ENCODE measurements at regions not wholly inside any gene's neighbourhood (a gene's known extent, or its start where the extent isn't known, plus 50 kb on each side); places are given as distances from the start of the nearest gene placed in this dataset.
A peak's percentile ranks its signal among the peaks of the same experiment; 100 is the strongest.
"Not testable (repeated sequence)": the region's sequence is repeated elsewhere in the genome, so short reads cannot be mapped to it uniquely, and the experiment has no call there.

GRCh38 chr3:67241084-67241483, 243.0 kb downstream of the KBTBD8 start:
- 0 to 92% (median 69%) methylated on average over 1 to 4 of the region's 4 CpGs for WGBS, 10 experiments
- H3K27ac ChIP-seq: no peak overlapping the region
- no peak for ATAC-seq (replicated peaks in 6 of 8)
- peaks cover 4 to 13% of the 10 kb centered on the region in 2 donors for H3K4me1 ChIP-seq (replicated peaks in 1 of 2)
- in situ Hi-C loops (cut with MboI; ENCODE audit: low pct_unique_long_range_greater_than_20kb in 2 of 9, low sequenced_read_pairs in 9 of 9, unreplicated experiment in 9 of 9): no loop called here
- no peak overlapping the region for H3K4me3 ChIP-seq

DNA sequence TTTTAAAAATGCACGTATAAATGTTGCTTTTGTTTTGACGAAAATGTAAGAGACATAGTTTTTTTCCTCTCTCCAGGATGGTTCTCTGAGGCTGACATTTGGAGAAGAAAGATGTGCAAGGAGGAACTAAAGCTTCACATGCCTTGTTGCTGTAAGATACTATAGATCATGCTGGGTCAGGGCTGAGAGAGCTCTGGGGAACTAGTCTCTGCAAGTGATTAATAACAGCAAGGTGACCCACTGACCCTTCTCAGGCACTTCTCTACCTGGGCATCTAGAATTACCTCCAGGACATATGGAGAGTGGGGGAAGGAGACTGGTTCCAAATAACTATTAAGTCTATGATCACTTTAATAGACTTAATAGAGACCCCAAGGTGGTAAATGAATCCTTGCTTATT, 246.0 kb downstream of the KBTBD8 start:
- Histone ChIP-seq H3K4me1 (replicated peaks in 1 of 2) (peaks cover 10 to 13% of the 10 kb centered on the region in 2 donors), H3K4me3 (no peak overlapping the region), H3K27ac (no peak overlapping the region)
- WGBS, 10 experiments: 7 to 100% (median 63%) methylated on average over 2 of the region's 2 CpGs; no CpG with 5 or more reads in 3 of the 10 experiments
- in situ Hi-C loops (cut with MboI; ENCODE audit: low pct_unique_long_range_greater_than_20kb in 2 of 9, low sequenced_read_pairs in 9 of 9, unreplicated experiment in 9 of 9): no loop called here
- peak in 3 of 8 experiments; percentile 36 to 68 (median 39) for ATAC-seq (replicated peaks in 6 of 8)

- Histone ChIP-seq H3K4me1 (replicated peaks in 1 of 2) (peaks cover 10 to 13% of the 10 kb centered on the region in 2 donors), H3K4me3 (no peak overlapping the region), H3K27ac (no peak overlapping the region)
- ATAC-seq (replicated peaks in 6 of 8): no peak
- 33 to 100% (median 61%) methylated on average over 1 to 3 of the region's 3 CpGs for WGBS, 10 experiments
- in situ Hi-C loops (cut with MboI; ENCODE audit: low pct_unique_long_range_greater_than_20kb in 2 of 9, low sequenced_read_pairs in 9 of 9, unreplicated experiment in 9 of 9): no loop called here
These were observed 247.4 kb downstream of the KBTBD8 start for GRCh38 chr3:67245545-67245944.

GRCh38 chr3:67248726-67249125, 250.6 kb downstream of the KBTBD8 start:
- WGBS, 10 experiments: 8 to 100% (median 43%) methylated on average over 1 to 3 of the region's 3 CpGs; no CpG with 5 or more reads in 1 of the 10 experiments
- no peak overlapping the region for H3K4me3 ChIP-seq
- peak in 2 of 8 experiments; percentile 44 to 65 for ATAC-seq (replicated peaks in 6 of 8)
- in situ Hi-C loops (cut with MboI; ENCODE audit: low pct_unique_long_range_greater_than_20kb in 2 of 9, low sequenced_read_pairs in 9 of 9, unreplicated experiment in 9 of 9): no loop called here
- peaks cover 9 to 10% of the 10 kb centered on the region in 2 donors for H3K4me1 ChIP-seq (replicated peaks in 1 of 2)
- H3K27ac ChIP-seq: no peak overlapping the region

- 0 to 80% (median 65%) methylated on average over 1 of the region's 1 CpG; no CpG with 5 or more reads in 4 of the 10 experiments for WGBS, 10 experiments
- H3K4me3 ChIP-seq; in situ Hi-C loops (cut with MboI; ENCODE audit: low pct_unique_long_range_greater_than_20kb in 2 of 9, low sequenced_read_pairs in 9 of 9, unreplicated experiment in 9 of 9); ATAC-seq (replicated peaks in 6 of 8); H3K4me1 ChIP-seq (replicated peaks in 1 of 2); H3K27ac ChIP-seq: not testable (repeated sequence)
These were observed 254.8 kb downstream of the KBTBD8 start for GRCh38 chr3:67252906-67253305.

DNA sequence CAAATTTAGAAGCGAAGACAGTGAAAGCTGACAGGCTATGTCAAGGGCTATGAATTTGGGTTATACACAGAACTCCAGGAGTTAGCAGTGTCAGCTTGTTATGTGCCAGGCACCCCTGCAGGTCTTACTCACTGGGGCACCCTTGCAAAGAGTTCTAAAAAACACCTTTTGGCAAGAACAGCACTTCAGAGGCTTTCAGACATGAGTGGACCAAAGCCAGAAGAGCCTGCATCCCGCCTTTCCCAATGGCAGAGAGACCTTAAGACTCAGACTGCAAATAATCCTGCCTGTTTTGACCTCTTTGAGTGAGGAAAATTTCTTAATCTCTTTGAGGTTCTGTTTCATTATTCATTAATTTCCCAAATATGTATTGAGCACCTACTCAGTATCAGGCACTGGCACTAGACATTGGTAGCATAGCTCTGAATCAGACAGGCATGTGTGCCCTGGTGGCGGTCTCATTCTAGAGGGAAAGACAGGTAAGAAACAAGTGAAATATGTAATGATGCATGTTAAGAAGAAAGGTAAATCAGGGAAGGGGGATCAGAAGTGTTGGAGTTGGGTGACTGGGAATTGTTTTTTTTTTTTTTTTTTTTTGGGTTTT, 280.0 kb downstream of the KBTBD8 start:
- Histone ChIP-seq H3K4me1 (replicated peaks in 1 of 2) (no peaks in the 10 kb centered on the region), H3K4me3 (no peak overlapping the region), H3K27ac (no peak overlapping the region)
- ATAC-seq (replicated peaks in 6 of 8): peak in 1 of 8 experiments; percentile 49
- WGBS, 10 experiments: 14 to 94% (median 77%) methylated on average over 1 to 3 of the region's 3 CpGs; no CpG with 5 or more reads in 2 of the 10 experiments
- in situ Hi-C loops (cut with MboI; ENCODE audit: low pct_unique_long_range_greater_than_20kb in 2 of 9, low sequenced_read_pairs in 9 of 9, unreplicated experiment in 9 of 9): no loop called here

GRCh38 chr3:67286586-67286985, 288.5 kb downstream of the KBTBD8 start:
- no peak overlapping the region for H3K27ac ChIP-seq
- no peaks in the 10 kb centered on the region for H3K4me1 ChIP-seq (replicated peaks in 1 of 2)
- no peak overlapping the region for H3K4me3 ChIP-seq
- in situ Hi-C loops (cut with MboI; ENCODE audit: low pct_unique_long_range_greater_than_20kb in 2 of 9, low sequenced_read_pairs in 9 of 9, unreplicated experiment in 9 of 9): no loop called here
- no peak for ATAC-seq (replicated peaks in 6 of 8)
- WGBS, 10 experiments: 50 to 100% (median 80%) methylated on average over 1 to 2 of the region's 2 CpGs; no CpG with 5 or more reads in 3 of the 10 experiments

DNA sequence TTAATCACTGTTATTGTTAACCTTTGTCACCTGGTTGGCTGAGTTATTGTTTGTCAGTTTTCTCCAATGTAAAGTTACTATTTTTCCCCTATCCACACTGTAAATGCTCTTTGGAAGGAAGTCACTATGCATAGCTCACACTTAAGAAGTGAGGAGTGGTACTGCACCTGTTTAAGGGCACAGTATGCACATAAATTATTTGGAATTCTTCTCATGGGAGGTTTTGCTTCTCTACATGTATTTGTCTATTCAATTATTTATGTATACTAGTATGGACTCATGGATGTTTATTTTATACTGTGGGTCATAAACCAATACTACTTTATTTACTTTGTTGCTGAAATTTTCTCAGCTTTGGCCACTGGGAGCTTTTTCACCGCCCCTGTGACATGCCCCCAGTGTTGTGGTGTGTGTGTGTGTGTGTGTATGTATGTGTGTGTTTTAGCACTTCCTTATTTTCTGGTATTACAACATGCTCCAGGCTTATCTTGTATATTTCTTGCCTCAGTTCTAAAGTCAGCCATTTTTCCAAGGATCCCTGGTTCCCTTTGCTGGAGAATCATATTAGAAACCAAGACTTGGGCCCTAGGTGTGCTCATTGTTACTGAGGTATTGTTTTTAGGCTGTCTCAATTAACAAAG, 290.5 kb downstream of the KBTBD8 start:
- Histone ChIP-seq H3K4me1 (replicated peaks in 1 of 2) (no peaks in the 10 kb centered on the region), H3K4me3 (no peak overlapping the region), H3K27ac (no peak overlapping the region)
- peak in 2 of 8 experiments; percentile 72 to 80 for ATAC-seq (replicated peaks in 6 of 8)
- in situ Hi-C loops (cut with MboI; ENCODE audit: low pct_unique_long_range_greater_than_20kb in 2 of 9, low sequenced_read_pairs in 9 of 9, unreplicated experiment in 9 of 9): no loop called here
- 0 to 57% (median 0%) methylated on average over 1 of the region's 1 CpG; no CpG with 5 or more reads in 7 of the 10 experiments for WGBS, 10 experiments

DNA sequence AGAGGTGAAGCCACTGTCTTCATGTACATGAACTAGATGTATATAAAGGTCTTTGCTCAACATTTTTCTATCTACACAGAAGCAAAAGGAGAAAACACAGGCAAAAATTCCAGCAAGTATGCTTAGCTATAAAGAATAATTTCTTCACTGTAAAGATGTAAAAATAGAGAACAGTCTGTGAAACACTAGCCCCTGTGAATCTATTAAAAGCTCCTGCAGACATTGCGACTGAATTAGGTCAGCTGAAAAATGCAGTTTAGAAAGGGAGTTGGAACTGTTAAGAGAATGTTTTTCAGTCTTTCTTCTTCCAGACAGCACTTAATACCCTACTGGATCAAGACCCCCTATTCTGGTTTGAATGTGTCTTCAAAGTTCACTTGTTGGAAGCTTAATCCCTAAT, 291.5 kb downstream of the KBTBD8 start:
- in situ Hi-C loops (cut with MboI; ENCODE audit: low pct_unique_long_range_greater_than_20kb in 2 of 9, low sequenced_read_pairs in 9 of 9, unreplicated experiment in 9 of 9): no loop called here
- ATAC-seq (replicated peaks in 6 of 8): no peak
- Histone ChIP-seq H3K27ac (no peak overlapping the region), H3K4me3 (no peak overlapping the region), H3K4me1 (replicated peaks in 1 of 2) (no peaks in the 10 kb centered on the region)
- WGBS, 10 experiments: 43 to 100% (median 83%) methylated on average over 1 of the region's 1 CpG; no CpG with 5 or more reads in 2 of the 10 experiments

DNA sequence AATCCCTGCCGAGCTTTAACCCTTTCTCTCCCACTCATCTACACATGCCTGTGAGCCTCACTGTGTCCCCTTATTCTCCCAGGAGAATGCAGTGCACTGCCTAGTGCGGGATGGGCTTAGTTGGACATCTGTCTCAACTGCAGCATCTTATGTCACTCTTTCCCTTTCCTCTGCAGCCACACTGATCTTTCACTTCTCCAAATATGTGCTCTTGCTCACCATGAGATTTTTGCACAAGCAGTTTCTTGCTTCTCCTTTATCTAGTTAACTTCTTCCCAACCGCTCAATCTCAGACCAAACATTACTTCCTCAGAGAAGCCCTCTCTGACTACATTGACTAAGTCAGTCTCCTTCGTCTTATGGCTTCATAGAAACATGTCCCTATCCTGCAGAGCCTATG, 292.3 kb downstream of the KBTBD8 start:
- Histone ChIP-seq H3K27ac (no peak overlapping the region), H3K4me3 (no peak overlapping the region), H3K4me1 (replicated peaks in 1 of 2) (no peaks in the 10 kb centered on the region)
- in situ Hi-C loops (cut with MboI; ENCODE audit: low pct_unique_long_range_greater_than_20kb in 2 of 9, low sequenced_read_pairs in 9 of 9, unreplicated experiment in 9 of 9): no loop called here
- ATAC-seq (replicated peaks in 6 of 8): no peak
- 0 to 100% (median 85%) methylated on average over 1 to 4 of the region's 4 CpGs; no CpG with 5 or more reads in 1 of the 10 experiments for WGBS, 10 experiments

DNA sequence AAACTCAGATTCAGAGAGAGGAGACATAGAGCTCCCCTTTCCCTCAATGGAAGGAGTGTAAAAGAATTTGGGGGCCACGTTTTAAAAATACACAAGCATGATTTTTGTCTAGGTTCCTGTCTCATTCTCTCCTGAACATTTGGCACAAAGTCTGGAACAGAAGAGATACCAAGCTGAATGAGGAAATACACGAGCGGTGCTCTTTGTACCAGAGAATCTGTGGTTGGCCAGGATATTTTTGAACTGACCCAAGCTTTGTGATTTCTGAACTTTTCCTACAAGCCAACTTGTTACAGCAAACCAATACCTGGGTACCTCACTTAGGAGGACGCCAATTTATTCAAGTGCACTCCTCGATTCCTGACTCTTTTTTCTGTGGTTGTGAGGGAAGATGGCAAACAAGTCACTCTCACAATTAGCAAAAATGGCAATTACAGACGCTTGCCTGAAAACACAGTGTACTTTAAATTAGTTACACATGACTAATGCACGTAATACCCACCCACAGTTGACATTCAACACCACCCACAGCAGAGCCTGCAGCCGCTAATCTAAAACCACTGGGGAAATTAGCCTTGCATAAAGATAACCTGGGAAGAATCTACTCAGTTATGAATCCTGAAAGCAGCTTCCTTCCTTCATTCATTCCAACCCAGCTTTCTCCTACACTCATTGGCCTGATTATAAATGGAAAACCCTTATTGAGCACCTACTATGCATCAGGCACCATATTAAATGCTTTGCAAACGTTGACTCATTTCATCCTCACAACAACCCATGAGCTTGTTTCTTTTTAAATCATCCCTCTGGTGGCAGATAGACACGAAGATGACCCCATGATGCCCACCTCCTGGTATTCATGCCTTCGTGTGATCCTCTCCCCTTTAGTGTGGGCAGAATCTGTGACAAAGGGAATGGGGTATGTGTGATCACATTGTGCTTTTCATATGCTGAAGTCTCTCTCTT, 293.5 kb downstream of the KBTBD8 start:
- in situ Hi-C loops (cut with MboI; ENCODE audit: low pct_unique_long_range_greater_than_20kb in 2 of 9, low sequenced_read_pairs in 9 of 9, unreplicated experiment in 9 of 9): no loop called here
- 0 to 81% (median 49%) methylated on average over 1 to 11 of the region's 11 CpGs for WGBS, 10 experiments
- peak in 2 of 8 experiments; percentile 44 to 49 for ATAC-seq (replicated peaks in 6 of 8)
- no peaks in the 10 kb centered on the region for H3K4me1 ChIP-seq (replicated peaks in 1 of 2)
- no peak overlapping the region for H3K27ac ChIP-seq
- H3K4me3 ChIP-seq: no peak overlapping the region

DNA sequence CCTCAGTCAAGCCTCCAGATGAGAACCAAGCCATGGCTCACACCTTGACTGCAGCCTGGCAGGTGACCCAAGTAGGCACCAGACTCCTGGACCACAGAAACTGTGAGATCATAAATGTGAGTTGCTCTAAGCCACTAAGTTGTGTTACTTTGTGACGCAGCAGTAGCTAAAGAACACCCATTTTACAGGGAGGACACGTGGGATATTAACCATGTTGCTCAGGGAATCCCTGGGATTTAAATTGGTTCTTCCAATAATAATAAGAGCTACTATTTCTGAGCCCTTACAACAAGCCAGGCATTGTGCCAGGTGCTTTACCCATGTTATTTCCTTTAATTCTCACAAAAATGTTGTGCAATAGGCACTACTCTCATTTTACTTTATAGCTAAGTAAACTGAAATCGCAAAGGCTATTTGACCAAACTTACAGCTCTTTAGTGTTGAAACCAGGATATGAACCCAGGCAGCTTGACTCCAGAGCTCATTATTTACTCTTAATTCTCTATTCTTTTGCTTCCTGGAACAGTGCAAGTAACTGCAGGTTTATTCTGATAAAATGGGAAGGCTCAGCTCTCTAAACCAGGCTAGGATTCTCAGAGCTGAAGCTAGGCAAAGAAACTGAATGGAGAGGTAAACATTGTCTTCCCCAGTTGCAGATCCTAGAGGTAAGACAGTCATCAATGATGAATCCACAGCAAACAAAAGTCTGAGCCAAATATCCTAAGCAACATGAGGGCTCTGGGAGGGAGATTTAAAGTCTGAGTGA, 294.4 kb downstream of the KBTBD8 start:
- peak in 2 of 8 experiments; percentile 22 to 92 for ATAC-seq (replicated peaks in 6 of 8)
- H3K4me1 ChIP-seq (replicated peaks in 1 of 2): no peaks in the 10 kb centered on the region
- WGBS, 10 experiments: 33 to 100% (median 67%) methylated on average over 1 to 3 of the region's 3 CpGs; no CpG with 5 or more reads in 1 of the 10 experiments
- H3K27ac ChIP-seq: no peak overlapping the region
- in situ Hi-C loops (cut with MboI; ENCODE audit: low pct_unique_long_range_greater_than_20kb in 2 of 9, low sequenced_read_pairs in 9 of 9, unreplicated experiment in 9 of 9): no loop called here
- H3K4me3 ChIP-seq: no peak overlapping the region

Data from motor neuron (in vitro differentiated cells).